ENCODE measurements at regions not wholly inside any gene's neighbourhood (a gene's known extent, or its start where the extent isn't known, plus 50 kb on each side); places are given as distances from the start of the nearest gene placed in this dataset.

- ATAC-seq (no peak), DNase-seq (ENCODE audit: low spot score) (no peak)
- Mint-ChIP-seq H3K4me1 (ENCODE audit: low read depth in 2 of 2) (no peaks in the 10 kb centered on the region), H3K27me3 (peaks cover 14 to 27% of the 10 kb centered on the region in 2 donors), H3K36me3 (no peaks in the 10 kb centered on the region), H3K4me3 (no peak overlapping the region), H3K27ac (no peak overlapping the region), H3K9me3 (no peaks in the 10 kb centered on the region)
These were observed 53.0 kb downstream of the HELT start for GRCh38 chr4:185071236-185071811.

GRCh38 chr4:185079271-185079905 is 61.1 kb downstream of the HELT start:
- no peaks in the 10 kb centered on the region for H3K9me3 Mint-ChIP-seq

DNA sequence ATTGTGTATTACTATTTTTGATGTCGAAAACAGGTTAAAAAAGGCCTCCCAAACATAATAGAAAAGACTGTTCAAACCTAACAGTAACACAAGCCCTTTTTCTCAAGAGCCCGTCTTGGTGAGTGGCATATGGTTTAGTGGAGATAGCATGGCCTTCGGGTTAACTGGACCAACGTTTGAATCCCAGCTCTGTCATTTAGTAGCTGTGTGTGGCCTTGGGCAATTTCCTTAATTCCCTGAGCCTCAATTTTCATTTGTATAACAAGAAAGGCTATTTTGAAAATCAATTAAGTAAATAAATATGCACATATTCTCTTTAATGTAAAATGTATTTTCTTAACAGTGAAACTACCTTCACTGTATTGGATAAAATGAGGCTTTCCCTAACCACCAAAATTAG is 62.3 kb downstream of the HELT start:
- H3K27me3 Mint-ChIP-seq: peaks cover 28 to 57% of the 10 kb centered on the region in 2 donors
- H3K36me3 Mint-ChIP-seq: no peaks in the 10 kb centered on the region
- no peaks in the 10 kb centered on the region for H3K4me1 Mint-ChIP-seq (ENCODE audit: low read depth in 2 of 2)
- H3K4me3 Mint-ChIP-seq: no peak overlapping the region
- H3K9me3 Mint-ChIP-seq: no peaks in the 10 kb centered on the region
- no peak for ATAC-seq
- DNase-seq (ENCODE audit: low spot score): no peak
- no peak overlapping the region for H3K27ac Mint-ChIP-seq

More at GRCh38 chr4:185079271-185079905, 61.1 kb downstream of the HELT start:
- Mint-ChIP-seq H3K4me1 (ENCODE audit: low read depth in 2 of 2) (no peaks in the 10 kb centered on the region), H3K27ac (no peak overlapping the region), H3K36me3 (no peaks in the 10 kb centered on the region), H3K27me3 (peaks cover 27 to 56% of the 10 kb centered on the region in 2 donors), H3K4me3 (no peak overlapping the region)
- ATAC-seq (no peak), DNase-seq (ENCODE audit: low spot score) (no peak)

DNA sequence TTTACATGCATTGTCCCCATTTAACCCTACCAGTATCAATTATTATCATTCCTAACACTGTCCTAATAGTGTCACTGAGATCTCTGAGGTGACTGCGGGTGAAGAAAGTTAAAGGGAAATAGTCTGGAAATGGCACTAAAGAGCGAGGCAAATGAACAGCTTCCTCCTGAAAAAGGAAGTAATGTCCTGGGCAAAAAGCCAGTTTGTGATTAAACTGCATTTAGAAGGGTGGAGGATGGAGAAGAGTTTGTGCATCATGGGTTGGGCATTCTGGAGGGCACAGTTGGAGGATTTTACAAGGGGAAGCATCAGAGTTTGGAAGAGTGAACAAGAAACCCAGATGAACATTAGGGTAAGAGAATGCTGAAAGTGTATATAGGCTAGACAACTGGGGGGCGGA is 60.5 kb upstream of the SLC25A4 start:
- H3K36me3 Mint-ChIP-seq: no peaks in the 10 kb centered on the region
- no peak overlapping the region for H3K27ac Mint-ChIP-seq
- ATAC-seq: no peak
- no peak for DNase-seq (ENCODE audit: low spot score)
- H3K4me1 Mint-ChIP-seq (ENCODE audit: low read depth in 2 of 2): no peaks in the 10 kb centered on the region
- no peaks in the 10 kb centered on the region for H3K9me3 Mint-ChIP-seq
- H3K4me3 Mint-ChIP-seq: no peak overlapping the region
- peaks cover 28 to 57% of the 10 kb centered on the region in 2 donors for H3K27me3 Mint-ChIP-seq

- no peak for DNase-seq (ENCODE audit: low spot score)
- Mint-ChIP-seq H3K36me3 (no peaks in the 10 kb centered on the region), H3K4me1 (ENCODE audit: low read depth in 2 of 2) (no peaks in the 10 kb centered on the region), H3K27ac (no peak overlapping the region), H3K9me3 (no peaks in the 10 kb centered on the region), H3K4me3 (no peak overlapping the region), H3K27me3 (peaks cover 29 to 56% of the 10 kb centered on the region in 2 donors)
- peak in 1 of 2 donors; percentile 33 for ATAC-seq
These were observed 57.0 kb upstream of the SLC25A4 start for GRCh38 chr4:185086053-185086452.

DNA sequence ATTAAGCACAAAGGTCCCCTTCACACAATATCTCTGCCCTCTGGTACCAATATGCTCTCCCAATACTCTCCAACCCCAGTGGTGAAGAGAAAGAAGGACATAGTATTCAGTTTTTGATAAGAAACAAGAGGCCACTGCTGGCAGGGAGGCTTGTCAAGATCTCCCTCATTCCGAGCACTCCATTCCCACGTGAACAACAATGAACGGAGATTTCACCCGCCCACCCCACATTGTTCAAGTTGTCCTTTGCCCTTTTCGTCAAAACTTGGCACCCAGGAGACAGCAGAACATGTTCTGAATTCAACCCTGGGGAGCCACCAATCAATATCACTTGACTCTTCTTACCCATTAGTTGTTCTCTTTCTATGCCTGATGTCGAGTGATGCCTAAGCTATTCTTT is 54.2 kb upstream of the SLC25A4 start:
- H3K9me3 Mint-ChIP-seq: no peaks in the 10 kb centered on the region

GRCh38 chr4:185090592-185090991 is 52.5 kb upstream of the SLC25A4 start:
- H3K27me3 Mint-ChIP-seq: peaks cover 30 to 58% of the 10 kb centered on the region in 2 donors
- no peak overlapping the region for H3K27ac Mint-ChIP-seq
- ATAC-seq (no peak), DNase-seq (ENCODE audit: low spot score) (no peak)
- no peak overlapping the region for H3K4me3 Mint-ChIP-seq
- H3K36me3 Mint-ChIP-seq: no peaks in the 10 kb centered on the region
- H3K4me1 Mint-ChIP-seq (ENCODE audit: low read depth in 2 of 2): no peaks in the 10 kb centered on the region
- H3K9me3 Mint-ChIP-seq: no peaks in the 10 kb centered on the region

More for the DNA sequence above, 54.2 kb upstream of the SLC25A4 start:
- Mint-ChIP-seq H3K27me3 (peaks cover 29 to 58% of the 10 kb centered on the region in 2 donors), H3K4me1 (ENCODE audit: low read depth in 2 of 2) (no peaks in the 10 kb centered on the region), H3K27ac (no peak overlapping the region), H3K36me3 (no peaks in the 10 kb centered on the region), H3K4me3 (no peak overlapping the region)
- ATAC-seq (no peak), DNase-seq (ENCODE audit: low spot score) (no peak)

DNA sequence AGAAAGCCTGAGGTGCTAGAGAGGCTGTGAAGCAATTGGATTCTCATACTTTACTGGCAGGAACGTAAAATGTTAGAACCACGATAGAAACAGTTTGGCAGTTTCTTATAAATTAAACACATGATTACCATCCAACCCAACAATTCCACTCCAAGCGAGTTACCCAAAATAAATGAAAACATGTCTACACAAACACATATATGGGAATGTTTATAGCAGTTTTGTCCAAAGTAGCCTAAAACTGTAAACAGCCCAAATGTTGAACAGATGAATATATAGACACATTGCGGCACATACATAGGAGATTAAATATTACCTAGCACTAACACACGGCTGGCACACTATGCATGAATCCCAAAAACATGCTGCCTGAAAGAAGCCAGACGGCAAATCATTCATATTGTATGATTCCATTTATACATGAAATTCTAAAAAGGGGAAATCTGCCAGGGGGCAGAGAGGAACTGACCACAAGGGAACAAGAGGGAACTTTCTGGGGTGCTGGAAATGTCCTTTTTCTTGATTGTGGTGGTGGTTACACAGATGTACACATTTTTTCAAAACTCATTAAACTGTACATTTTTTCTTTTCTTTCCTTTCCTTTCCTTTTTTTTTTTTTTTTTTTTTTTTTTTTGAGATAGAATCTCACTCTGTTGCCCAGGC is 50.4 kb upstream of the SLC25A4 start:
- Mint-ChIP-seq H3K27me3 (peaks cover 28 to 47% of the 10 kb centered on the region in 2 donors), H3K9me3 (no peaks in the 10 kb centered on the region), H3K4me1 (ENCODE audit: low read depth in 2 of 2) (no peaks in the 10 kb centered on the region), H3K36me3 (no peaks in the 10 kb centered on the region), H3K27ac (no peak overlapping the region), H3K4me3 (no peak overlapping the region)
- DNase-seq (ENCODE audit: low spot score) (no peak), ATAC-seq (no peak)

Data from natural killer cell treated with Interleukin-12 subunit alpha and Interleukin-12 subunit beta and Interleukin-15 and Interleukin-18, amount 100 ng/mL, for 72 hours (primary cell).